ENCODE measurements at regions not wholly inside any gene's neighbourhood (a gene's known extent, or its start where the extent isn't known, plus 50 kb on each side); places are given as distances from the start of the nearest gene placed in this dataset.

GRCh38 chr1:221442056-221442455, 299.8 kb downstream of the DUSP10 start:
- DNase-seq (ENCODE audit: insufficient read length, low spot score) = no peak

GRCh38 chr1:221444346-221444745, 297.5 kb downstream of the DUSP10 start:
- FAIRE-seq = no peak
- no peak for DNase-seq (ENCODE audit: insufficient read length, low spot score)

More at GRCh38 chr1:221442056-221442455, 299.8 kb downstream of the DUSP10 start:
- no peak for FAIRE-seq

DNA sequence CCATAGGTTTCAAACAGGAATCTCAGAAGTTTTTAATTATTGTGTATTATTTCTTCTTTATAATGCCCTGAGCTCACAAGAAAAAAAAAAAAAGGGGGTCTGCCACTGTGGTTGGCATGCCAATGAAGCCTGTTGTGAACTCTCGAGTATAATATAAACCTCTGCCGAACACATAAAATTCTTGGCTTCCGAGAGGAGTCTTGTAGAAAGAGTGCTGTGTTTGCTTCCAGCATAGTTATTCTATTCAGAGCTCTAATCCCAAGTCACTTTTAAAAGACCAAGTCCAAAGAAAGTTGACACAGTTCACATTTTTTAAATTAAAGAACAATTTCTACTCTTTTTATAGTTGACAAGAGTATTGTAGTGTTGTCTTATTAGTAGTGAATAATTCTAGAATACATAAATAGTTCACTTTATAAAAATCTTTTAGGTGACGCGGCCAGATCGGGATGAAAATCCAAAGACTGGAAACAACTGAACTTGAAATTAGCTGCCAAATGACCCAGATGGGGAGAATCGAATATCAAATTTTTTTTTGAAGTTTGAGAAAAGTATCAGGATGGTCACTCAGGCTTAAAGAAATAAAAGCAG, 293.2 kb downstream of the DUSP10 start:
- DNase-seq (ENCODE audit: insufficient read length, low spot score) (no peak), FAIRE-seq (no peak)

DNA sequence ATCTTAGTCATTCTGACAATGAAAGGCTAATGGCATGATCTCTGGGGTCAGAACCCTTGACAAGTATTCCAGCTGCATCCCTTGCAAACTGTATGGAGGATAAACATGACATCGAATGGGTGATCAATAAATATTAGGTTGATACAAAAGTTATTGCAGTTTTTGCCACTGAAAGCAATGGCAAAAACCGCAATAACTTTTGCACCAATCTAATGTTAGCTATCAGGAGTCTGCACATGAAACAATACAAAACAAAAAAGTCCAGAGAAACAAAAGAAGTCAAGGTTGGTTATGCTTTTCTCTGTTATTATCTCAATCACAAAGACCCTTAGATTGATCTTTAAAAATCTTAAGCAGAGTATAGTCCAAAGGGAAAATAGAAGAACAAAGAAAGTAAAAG, 292.7 kb downstream of the DUSP10 start:
- FAIRE-seq (no peak), DNase-seq (ENCODE audit: insufficient read length, low spot score) (no peak)

- DNase-seq (ENCODE audit: insufficient read length, low spot score) = no peak
- FAIRE-seq = no peak
Measured at GRCh38 chr1:221449801-221450470, 292.0 kb downstream of the DUSP10 start.

GRCh38 chr1:221451741-221452140, 290.1 kb downstream of the DUSP10 start:
- DNase-seq (ENCODE audit: insufficient read length, low spot score) = no peak
- FAIRE-seq = no peak

DNA sequence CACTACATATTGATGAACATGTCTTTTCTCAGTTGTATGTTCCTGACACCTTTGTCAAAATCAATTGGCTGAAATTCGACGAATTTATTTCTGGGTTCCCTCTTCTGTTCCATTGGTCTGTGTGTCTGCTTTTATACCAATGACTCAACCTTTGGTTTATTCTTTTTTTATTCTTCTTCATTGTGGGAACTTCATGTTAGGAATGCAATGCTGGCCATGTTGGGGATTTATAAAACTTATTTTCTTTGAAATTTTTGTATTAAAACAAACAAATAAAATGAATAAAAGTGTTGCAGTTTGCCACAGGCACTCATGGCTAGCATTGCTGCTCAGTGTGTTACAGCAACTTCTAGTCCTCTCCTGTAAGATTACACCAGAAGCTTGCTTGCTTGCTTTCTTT, 287.8 kb downstream of the DUSP10 start:
- no peak for DNase-seq (ENCODE audit: insufficient read length, low spot score)
- FAIRE-seq = no peak

- no peak for FAIRE-seq
- no peak for DNase-seq (ENCODE audit: insufficient read length, low spot score)
Measured at GRCh38 chr1:221456918-221457317, 285.0 kb downstream of the DUSP10 start.

GRCh38 chr1:221457685-221458446, 284.0 kb downstream of the DUSP10 start:
- no peak for FAIRE-seq

GRCh38 chr1:221458447-221459156, 283.3 kb downstream of the DUSP10 start:
- DNase-seq (ENCODE audit: insufficient read length, low spot score) (no peak), FAIRE-seq (peak; percentile 67)

More at GRCh38 chr1:221457685-221458446, 284.0 kb downstream of the DUSP10 start:
- DNase-seq (ENCODE audit: insufficient read length, low spot score) = no peak

- FAIRE-seq (no peak), DNase-seq (ENCODE audit: insufficient read length, low spot score) (no peak)
Measured at GRCh38 chr1:221459558-221459957, 282.3 kb downstream of the DUSP10 start.

DNA sequence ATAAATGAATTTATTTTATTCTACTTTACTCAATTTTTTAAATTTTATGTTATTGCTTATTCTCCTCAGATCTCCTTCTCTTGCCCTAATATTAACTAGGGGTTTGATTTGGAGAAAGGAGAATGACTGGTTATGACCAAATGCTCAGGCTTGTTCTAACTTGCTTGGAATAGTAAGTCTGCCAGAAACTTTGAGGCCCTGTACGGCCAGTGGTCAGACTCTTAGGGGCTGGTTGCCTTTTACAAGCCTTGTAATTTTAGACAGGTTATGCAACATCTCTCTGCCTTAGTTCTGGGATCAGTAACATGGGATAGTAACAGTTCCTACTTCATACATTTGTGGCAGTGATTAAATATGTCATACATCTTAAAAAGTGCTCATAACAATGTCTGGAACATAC, 279.5 kb downstream of the DUSP10 start:
- DNase-seq (ENCODE audit: insufficient read length, low spot score) (no peak), FAIRE-seq (no peak)

DNA sequence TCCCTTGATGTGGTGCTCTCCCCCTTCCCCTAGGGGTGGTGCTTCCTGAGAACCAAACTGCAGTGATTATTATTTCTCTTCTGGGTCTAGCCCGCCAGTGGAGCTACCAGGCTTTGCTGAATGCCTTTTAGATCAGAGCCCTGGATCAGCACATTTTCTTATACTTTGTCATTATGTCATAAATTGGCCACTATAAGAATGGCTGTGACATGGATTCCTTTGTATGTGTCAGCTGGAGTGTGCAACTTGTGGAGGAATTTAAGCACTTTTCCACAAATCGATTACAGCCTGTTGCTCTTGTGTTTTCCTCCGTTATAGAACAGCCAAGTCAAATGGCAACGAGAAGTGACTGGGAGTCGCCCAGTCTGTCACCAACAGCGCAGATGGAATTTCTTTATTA, 273.3 kb downstream of the DUSP10 start:
- FAIRE-seq (no peak), DNase-seq (ENCODE audit: insufficient read length, low spot score) (no peak)

- no peak for DNase-seq (ENCODE audit: insufficient read length, low spot score)
- FAIRE-seq = no peak
Measured at GRCh38 chr1:221469476-221469875, 272.4 kb downstream of the DUSP10 start.

DNA sequence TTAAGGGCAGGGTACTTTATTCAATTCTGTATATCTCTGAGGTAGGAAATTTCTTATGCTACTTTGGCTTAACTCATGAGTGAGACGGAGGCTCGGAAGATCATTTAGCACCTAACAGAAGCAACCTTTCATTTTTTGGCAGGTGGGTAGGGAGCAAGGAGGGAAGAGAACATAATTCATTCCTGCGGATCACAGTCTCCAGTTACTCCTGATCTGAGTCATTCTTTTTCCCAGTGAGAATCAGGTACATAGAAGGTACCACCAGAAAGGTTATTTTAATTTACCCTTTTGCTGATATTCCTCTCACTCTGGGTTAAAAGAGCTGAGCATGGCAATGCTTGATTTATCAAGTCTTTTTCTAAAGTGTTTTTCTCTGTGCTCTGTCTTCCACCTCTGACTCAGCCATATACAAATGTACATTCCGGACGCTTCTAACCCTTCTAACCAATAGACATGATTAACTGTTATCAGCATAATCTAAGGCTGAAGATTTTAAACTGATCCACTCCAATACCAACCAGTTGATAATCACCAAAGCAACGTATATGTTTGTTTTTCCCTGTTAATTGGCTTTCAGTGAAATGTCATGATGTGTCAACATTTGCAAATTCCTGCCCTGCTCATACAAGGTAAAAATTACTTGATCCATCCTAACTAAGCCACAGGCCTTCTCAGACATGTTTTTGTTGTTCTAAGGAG, 271.7 kb downstream of the DUSP10 start:
- DNase-seq (ENCODE audit: insufficient read length, low spot score) = no peak
- peak; percentile 62 for FAIRE-seq

DNA sequence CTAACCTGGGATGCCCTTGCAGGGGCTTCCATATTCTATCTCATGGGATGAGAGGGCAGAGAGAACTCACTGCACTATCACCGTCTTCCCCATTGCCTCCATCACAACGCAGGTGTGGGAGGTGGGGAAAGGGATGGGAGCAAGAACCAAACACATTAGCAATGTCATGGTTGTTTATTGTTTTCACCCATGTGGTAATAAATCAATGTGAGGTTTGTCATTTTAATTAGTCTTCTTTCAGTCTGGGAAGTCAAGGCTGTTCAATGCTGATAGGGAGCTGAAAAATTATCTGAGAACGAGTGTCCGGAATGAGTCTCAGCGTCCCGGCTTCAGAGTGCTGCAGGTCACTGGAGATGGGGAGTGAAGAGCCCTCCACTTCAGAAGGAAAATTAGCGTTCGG, 268.5 kb downstream of the DUSP10 start:
- FAIRE-seq (no peak), DNase-seq (ENCODE audit: insufficient read length, low spot score) (no peak)

DNA sequence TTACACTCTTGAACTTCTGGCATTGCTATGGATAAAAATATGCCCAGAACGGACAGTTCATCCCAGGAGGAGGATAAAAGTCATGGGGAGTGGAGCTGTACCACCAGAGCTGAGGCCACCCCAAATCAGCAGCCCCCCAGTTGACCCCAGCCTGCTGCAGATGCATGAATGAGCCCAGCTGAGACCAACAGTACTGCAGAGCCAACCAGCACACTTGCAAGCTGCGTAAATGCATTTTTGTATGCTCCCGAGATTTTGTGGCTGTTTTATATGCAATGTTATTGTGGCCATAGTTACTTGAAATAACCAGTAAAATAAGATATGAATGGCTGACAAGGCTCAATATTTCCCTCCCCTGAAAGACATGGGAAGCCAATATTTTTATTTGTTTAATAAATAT, 264.6 kb downstream of the DUSP10 start:
- DNase-seq (ENCODE audit: insufficient read length, low spot score) (no peak), FAIRE-seq (no peak)

DNA sequence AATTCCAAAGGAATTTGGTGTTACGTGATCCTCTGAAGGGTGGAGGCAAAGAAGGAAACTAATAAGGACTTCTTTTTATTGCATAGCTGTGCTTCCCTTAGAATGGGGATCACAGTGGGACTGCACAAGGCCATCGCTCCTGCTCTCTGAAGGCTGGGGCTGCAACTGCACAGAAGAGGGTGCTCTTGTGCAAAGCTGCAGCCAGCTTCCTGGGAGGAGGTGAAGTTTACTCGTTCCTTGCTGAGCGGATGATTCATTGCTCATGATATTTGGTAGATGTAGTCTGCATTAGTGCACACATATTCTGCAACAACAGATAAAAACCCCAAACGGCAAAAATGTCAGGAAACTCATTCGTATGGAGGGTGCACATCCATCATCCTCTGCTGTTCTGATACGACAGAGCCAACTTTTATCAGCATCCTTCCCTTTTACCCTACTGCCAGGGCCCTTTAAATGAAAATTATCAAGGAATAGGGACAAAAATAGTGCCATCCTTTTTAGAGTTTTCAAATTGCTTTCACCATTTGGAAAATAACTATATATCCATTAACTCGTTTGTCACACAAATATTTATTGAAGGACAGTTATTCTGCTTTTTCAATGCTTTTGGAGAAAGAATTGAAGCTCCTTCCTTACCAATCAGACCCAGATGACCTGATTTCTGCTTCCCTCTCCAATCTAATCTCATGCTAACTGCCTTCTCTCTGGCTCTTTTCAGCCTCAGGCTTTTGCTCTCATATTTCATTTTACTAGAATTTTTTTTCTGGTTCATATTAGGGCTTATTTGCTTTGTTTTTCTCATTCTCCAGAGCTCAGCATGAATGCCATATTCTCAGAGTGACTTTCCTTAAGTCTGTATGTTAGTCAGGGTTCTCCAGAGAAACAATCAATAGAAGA, 263.6 kb downstream of the DUSP10 start:
- FAIRE-seq = peak; percentile 94
- peak; percentile 65 for DNase-seq (ENCODE audit: insufficient read length, low spot score)

GRCh38 chr1:221487781-221488524, 253.9 kb downstream of the DUSP10 start:
- FAIRE-seq = no peak
- DNase-seq (ENCODE audit: insufficient read length, low spot score) = peak; percentile 54

Data from HTR-8/SVneo (cell line).